Lung microvascular endothelial cell (primary cell): ENCODE measurements at regions not wholly inside any gene's neighbourhood (a gene's known extent, or its start where the extent isn't known, plus 50 kb on each side); places are given as distances from the start of the nearest gene placed in this dataset.
"Not testable (repeated sequence)": the region's sequence is repeated elsewhere in the genome, so short reads cannot be mapped to it uniquely, and the experiment has no call there.

Experiments
- DNase-seq, 2 donors: peaks; one replicate each; pipeline versions ENCODE4 v3.0.0 to v3.0.0-alpha.2; 2010; ENCODE audit warnings: low read depth in 2 of 2

GRCh38 chr5:32928761-32929160, 217.6 kb downstream of the NPR3 start:
- DNase-seq = peak in 1 of 2 donors; percentile 76

GRCh38 chr5:32931438-32931837, 220.3 kb downstream of the NPR3 start:
- DNase-seq = not testable (repeated sequence)

- DNase-seq = no peak
Measured at GRCh38 chr5:32932241-32932935, 221.3 kb downstream of the NPR3 start.

DNA sequence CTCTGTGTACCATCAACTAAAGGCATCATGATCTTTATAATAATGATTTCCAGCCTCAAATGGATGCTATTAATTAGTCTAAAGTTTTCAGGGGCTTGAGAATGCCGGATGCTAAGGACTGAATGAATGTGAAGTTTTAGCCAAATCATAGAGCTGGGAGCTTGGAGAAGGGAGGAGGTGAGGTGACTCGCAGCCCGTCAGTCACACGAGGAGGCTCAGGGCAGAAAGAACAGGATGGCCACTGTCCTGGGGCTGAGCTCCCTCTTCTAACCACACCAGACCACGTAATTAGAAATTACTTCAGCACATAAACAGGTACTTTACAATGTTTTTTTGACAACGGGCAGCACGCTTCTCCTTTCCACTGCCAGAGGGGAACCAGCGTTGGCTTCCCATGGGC, 222.6 kb downstream of the NPR3 start:
- DNase-seq = no peak

- no peak for DNase-seq
Measured at GRCh38 chr5:32934529-32934928, 223.4 kb downstream of the NPR3 start.

DNA sequence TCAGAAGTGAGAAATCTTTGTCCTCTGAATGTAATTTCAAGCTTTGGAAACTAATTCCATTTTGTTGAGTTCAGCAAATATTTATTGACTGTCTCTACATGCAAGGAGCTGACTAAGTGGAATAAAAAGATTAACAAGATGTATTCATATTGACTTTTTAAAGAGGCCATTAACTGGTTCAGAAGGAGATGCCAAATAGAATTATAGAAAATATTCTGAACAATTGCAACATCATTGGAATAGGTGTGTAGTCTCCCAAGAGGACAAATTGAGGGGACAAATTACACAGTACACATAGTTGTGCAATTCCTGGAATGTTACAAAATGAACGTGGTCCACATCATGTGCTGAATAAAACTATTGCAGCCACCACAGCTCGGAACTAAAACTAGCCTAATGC, 224.2 kb downstream of the NPR3 start:
- DNase-seq = no peak

GRCh38 chr5:32936329-32936728, 225.2 kb downstream of the NPR3 start:
- DNase-seq = peak in 1 of 2 donors; percentile 11

- DNase-seq = peak; percentile 41 to 63
Measured at GRCh38 chr5:32942225-32942989, 231.3 kb downstream of the NPR3 start.

DNA sequence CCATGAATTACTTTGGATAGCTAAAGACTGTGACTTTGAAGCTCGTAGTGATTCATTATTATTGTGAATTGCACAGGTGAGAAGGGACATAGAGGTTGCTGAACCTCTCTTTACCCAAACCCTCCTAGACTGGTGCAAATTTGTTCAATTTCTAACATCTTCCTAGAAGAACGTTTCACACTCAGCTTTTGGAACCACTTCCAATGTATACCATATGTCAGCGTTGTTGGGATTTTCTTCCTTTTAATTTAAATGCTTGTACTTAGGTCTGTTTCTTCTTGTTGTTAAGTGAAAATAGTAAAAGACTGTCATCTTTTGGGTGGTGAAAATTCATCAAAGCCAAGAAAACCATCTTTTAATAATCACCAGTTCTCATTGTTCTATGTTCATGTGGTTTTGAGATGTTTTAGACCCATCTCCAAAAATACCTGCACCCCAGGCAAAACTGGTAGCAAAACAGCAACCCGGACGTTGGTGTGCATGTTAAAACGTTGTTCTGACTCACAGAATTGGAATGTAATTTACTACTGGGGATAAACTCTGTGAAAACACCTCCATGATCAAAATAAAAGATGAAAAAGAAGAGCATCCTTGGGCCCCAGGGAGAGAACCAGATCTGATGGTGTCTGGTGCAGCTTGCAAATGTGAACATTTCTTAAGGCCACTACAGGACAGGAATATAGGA, 238.3 kb downstream of the NPR3 start:
- DNase-seq = no peak

DNA sequence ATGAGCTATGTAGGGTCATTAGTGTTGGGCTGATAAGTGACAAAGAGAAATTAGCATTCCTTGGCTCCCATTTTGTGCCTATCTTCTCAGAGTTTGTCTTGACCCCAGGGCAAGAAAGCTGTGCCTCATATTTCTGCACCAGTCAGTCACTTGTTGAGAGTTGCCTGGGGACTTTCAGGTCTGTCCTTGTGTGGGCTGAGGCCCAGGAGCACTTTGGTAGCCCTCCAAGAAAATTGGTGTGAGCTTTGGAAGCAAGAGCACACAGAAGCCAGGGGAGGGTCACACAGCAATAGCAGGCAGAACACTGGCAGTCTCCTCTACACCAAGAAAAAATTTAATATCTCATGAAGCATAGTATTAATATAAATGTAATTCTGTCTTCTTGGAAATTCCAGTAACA, 239.9 kb downstream of the NPR3 start:
- no peak for DNase-seq

DNA sequence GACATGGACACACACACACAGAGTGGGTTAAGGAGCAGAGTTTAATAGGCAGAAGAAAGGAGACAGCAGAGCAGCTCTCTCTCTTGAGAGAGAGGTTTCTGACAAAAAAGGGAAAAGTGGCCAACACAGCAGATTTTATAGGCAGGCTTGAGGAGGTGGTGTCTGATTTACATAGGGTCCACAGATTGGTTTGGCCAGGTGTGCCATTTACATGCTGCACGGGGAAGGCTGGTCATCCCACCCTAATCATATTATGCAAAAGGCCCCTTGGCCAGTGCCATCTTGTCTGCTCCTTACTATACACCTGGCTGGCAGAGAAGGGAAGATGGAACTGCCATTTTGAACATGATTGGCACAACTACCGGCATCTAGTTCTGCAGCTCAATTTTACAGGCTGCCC, 240.8 kb downstream of the NPR3 start:
- DNase-seq = no peak

- DNase-seq = not testable (repeated sequence)
Measured at GRCh38 chr5:32952421-32952820, 241.3 kb downstream of the NPR3 start.

DNA sequence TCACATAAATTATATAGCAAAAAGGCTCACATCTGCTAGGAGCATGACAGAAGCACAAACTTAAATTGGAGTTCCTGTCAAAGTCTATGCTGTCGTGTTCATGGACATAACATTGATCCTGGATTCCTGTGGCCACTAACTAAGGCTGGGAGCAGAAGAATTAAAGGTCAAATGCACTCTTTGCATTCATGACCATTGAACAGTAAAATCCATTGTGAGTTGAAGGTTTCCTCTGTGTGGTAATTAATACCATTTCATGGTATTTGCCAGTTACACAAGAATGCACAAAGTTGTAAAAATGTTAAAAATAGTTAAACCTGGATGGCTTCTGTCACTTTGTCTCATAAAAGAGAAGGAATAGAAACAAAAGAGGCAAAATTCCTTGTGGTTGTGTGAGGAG, 242.6 kb downstream of the NPR3 start:
- no peak for DNase-seq

DNA sequence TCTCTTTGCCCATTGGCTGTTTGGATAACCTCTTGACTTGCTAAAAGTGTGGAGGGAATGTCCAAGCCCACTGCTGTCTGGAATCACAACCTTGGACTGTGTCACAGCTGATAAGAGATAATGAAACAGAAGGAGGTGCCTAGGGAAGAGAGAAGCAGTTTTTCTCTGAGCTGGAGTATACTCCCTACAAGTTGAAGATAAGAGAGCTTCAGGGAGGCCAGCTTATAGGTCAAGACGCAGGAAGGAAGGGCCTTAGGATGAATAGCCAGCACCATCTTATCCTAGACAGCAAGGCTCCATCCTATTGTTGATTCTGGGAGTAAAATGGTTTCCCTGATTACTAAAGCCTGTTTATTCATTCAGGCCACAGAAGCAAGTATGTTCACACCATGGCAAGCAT, 244.7 kb downstream of the NPR3 start:
- no peak for DNase-seq

DNA sequence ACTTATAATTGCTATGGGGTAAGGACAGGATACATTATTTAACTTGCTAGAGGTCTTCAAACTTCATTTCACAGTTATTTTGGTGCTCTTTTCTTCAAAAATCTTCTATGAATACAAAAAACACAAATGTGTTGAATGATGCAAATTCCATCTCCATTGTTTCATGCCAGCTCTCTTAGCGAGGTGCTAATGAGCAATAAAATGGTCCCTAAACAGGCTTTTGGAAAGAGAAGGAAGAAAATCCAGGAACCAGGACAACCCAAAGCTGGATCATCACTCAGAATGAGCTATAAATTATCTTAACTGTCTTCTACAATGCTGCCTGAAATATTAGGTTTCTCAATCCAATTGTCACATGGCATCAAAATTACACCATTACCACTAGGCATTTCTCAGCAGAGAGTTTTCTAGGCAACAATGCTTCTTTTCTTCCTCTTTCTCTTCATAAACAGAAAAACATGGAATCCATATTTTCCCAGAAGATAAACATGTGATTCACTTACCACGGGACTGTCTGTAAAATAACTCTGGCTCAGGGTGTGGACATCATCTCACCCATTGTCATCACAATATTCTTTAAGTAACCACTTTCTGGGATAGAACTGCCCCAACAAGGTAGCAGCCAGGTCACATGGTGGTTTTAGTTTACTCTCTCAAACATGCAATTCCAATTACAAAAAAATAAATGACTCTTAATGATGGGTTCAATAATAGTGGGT, 249.4 kb downstream of the NPR3 start:
- no peak for DNase-seq

DNA sequence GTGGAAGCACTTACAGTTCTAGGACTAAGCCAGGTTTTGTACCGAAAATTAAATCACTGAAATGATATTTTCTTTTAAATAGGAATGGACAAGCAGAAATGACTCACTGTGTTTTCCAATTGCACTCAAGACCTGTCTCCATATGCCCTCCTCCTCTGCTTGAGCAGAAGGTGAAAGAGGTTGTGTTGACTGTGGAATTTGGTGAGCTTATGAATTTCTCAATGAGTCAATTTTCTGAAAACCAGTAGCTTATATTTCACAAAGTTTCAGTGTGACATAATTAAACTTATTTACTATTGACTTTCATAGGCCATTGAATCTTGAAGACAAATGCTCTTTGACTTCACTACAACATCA, 249.9 kb downstream of the NPR3 start:
- DNase-seq = no peak

GRCh38 chr5:32964261-32964660, 253.1 kb downstream of the NPR3 start:
- DNase-seq = no peak

DNA sequence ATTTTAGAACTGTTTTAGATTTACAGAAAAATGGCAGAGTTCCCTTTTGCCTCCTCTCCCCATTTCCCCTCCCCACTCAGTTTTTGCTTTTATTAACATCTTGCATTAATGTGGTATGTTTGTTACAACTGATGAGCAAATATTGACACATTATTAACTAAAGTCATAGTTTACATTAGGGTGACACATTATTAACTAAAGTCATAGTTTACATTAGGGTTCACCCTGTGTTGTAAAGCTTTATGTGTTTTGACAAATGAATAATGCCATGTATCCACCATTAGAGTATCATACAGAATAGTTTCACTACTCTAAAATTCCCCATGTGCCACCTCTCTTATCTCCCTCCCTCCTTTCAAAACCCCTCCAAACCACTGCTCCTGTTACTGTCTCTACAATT, 262.5 kb downstream of the NPR3 start:
- no peak for DNase-seq

DNA sequence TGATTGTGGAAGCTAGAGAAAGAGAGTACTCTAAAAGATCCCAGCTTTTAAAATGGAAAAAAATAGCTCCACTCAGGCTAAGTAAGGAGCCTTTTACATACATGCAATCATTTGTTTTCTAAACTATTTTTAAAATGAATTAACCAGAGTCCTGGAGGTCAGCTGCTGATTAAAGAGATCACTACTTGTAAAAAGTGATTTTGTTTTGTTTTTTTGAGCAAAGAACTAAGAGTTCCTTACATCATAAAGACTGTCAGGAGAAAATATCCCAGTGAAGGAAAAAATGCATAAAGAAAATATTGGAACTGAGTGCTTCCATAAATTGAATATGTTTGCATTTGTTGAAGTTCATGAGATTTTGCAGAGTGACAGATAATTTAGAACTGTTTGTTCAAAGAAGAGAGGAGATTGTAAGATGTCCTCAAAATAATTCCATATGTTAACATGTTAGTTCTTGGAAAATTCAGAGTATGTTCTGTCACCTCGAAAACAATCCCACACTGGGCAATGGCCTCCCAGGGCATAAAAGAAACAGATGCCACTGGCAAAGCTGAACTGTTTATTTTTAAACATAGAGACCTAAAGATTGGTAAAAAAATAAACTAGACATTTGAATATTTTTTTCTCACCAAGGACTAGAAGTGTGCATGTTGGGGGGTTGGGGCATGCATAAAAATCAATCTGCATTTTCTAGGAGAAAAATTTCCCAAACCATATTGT, 264.7 kb downstream of the NPR3 start:
- no peak for DNase-seq

- DNase-seq = no peak
Measured at GRCh38 chr5:32981061-32981460, 269.9 kb downstream of the NPR3 start.

DNA sequence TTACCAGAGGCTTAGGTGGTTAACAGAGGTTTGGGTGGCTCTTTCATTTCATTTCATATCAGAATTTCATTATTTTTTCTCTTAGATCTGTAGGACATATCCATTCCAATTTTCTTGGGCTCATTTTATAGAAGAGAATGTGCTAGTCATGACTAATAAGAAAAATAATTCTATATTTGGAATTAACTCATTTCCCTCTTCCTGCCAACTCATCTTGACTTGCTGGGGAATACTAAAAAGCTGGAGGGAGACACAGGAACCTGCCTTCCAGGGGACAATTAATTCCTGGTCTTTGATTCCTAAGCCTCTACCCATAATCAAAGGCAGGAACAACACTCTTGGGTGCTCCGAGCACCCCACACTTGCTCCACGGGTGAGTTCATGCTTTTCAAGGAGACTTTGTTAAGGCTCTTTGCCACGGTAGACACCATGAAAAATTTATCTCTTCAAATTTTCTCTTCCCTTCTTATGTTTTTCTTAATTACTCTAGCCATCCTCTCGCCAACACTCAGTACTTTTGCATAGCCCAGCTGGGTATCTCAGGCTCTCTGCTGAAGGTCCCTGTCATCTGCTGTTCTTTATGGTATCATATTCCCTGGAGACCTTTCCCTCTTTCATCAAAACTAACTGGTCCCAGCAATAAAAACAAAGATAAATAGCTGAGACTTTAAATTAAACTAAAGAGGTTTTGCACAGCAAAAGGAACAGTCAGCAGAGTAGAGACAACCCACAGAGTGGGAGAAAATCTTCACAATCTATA, 273.9 kb downstream of the NPR3 start:
- DNase-seq = peak in 1 of 2 donors; percentile 73
